ENCODE measurements at regions not wholly inside any gene's neighbourhood (a gene's known extent, or its start where the extent isn't known, plus 50 kb on each side); places are given as distances from the start of the nearest gene placed in this dataset.
A peak's percentile ranks its signal among the peaks of the same experiment; 100 is the strongest.

DNA sequence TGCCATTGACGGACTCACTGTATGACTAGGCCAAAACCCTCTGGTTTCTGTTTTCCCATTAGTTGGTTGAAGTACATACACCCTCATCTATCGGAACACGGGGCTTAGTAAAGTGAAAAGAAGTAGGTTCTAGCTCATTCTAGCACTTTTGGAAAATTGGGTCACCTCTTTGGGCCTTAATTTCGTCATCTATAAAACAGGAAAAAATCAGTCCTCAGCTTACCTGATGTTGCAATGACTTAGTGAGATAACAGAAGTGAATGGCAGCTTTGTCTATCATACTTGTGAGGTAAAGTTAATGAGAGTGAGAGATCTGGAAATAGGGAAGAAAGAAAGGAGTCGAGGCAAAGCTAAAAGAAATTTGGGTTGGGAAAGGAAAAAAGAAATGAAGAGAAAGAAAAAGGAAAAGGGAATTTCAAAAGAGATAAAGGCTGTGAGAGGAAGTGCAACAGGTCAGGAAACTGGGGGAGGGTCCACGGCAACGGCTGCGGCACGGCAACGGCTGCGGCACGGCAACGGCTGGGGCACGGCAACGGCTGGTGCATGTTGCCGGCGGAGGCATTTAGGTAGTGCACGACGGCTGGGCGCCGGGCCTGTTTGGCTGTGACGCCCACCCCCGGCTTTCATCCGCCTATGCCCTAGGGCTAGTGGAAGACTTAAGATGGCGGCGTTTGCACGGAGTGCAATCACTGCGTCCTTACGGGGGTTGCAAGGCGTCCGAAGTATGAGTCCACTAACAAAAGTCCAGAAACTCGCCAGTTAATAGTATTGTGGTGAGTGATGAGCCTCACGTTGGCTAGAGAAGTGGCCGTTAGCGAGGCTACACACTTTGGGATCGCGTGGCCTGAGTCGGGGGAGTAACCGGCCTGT, 91.4 kb upstream of the XIST start:
- peak overlapping the region; percentile 89 for H3K9ac ChIP-seq (ENCODE audit: low read length)
- H2AFZ ChIP-seq (ENCODE audit: low read depth, low read length, poor library complexity, severe bottlenecking), result peak overlapping the region; percentile 31
- H3K27me3 ChIP-seq (ENCODE audit: insufficient read depth, low read length), result no peaks in the 10 kb centered on the region
- BruUV-seq (replicated peaks), result TSS peak; percentile 99
- no peaks in the 10 kb centered on the region for H3K9me3 ChIP-seq (ENCODE audit: control insufficient read depth in 1 of 2, insufficient read depth in 1 of 2, low read depth in 1 of 2, low read length in 2 of 2)
- H4K20me1 ChIP-seq (ENCODE audit: insufficient read depth), result no peaks in the 10 kb centered on the region
- peaks cover 2 to 3% of the 10 kb centered on the region in 2 experiments; a peak in 1 of 4 replicates for H3K4me1 ChIP-seq (ENCODE audit: control insufficient read depth in 1 of 2, insufficient read depth in 2 of 2, low read length in 2 of 2)
- ATAC-seq (peak; percentile 98), DNase-seq (ENCODE audit: low read depth, low spot score) (peak; percentile 70)
- peak overlapping the region; percentile 50 for H3K27ac ChIP-seq (ENCODE audit: low read depth, low read length)
- H3K9me2 ChIP-seq (ENCODE audit: insufficient read depth), result no peaks in the 10 kb centered on the region
- ChIA-PET CTCF (no interaction called here), POLR2A (no interaction called here), RAD21 (ENCODE audit: low non-redundant PET in 1 of 2, low total read pairs in 2 of 2, uncharacterized antibody in 2 of 2, unreplicated experiment in 2 of 2) (no interaction called here)
- intact Hi-C loops (cut with micrococcal nuclease), result no loop called here
- H3K4me2 ChIP-seq (ENCODE audit: low read length), result peak overlapping the region; percentile 82
- peaks cover 46% of the 10 kb centered on the region for H3K79me2 ChIP-seq (ENCODE audit: insufficient read depth, low read length)
- peaks cover 0 to 3% of the 10 kb centered on the region in 2 experiments; a peak in 2 of 4 replicates for H3K36me3 ChIP-seq (ENCODE audit: control insufficient read depth in 1 of 2, insufficient read depth in 2 of 2, low read length in 2 of 2)
- peak overlapping the region; percentile 77 to 79 for H3K4me3 ChIP-seq (replicated peaks in 1 of 2; ENCODE audit: low read depth in 1 of 2, low read length in 2 of 2)
- TF ChIP-seq FOSL1 (IDR thresholded peaks at IDR 0.05; ENCODE audit: low read depth) (no peak), POLR2AphosphoS5 (IDR thresholded peaks at IDR 0.05; ENCODE audit: low read depth, low read length) (peak; percentile 85), ZNF274 (IDR thresholded peaks at IDR 0.05; ENCODE audit: low read depth, low read length) (no peak), CEBPB (IDR thresholded peaks at IDR 0.05; ENCODE audit: low read depth) (peak; percentile 16; the same call in 1 of the 2 replicates), SRF (IDR thresholded peaks at IDR 0.05; ENCODE audit: low read depth) (peak; percentile 66; the same call in 1 of the 2 replicates), JUND (IDR thresholded peaks at IDR 0.05) (no peak; the same call in 1 of the 2 replicates), POLR2A (IDR thresholded peaks at IDR 0.05; ENCODE audit: borderline replicate concordance, extremely low read depth, insufficient read depth, insufficient read length) (peak; percentile 62), ELF1 (IDR thresholded peaks at IDR 0.05; ENCODE audit: borderline replicate concordance, low read depth) (no peak; the same call in 1 of the 2 replicates), TCF7L2 (IDR thresholded peaks at IDR 0.05; ENCODE audit: borderline replicate concordance, extremely low read depth, insufficient read depth, insufficient read length) (peak; percentile 82), SP1 (IDR thresholded peaks at IDR 0.05; ENCODE audit: low read depth) (peak; percentile 71), YY1 (IDR thresholded peaks at IDR 0.05; ENCODE audit: extremely low read depth, insufficient replicate concordance, low read depth, low read length) (peak; percentile 94), EZH2 (IDR thresholded peaks at IDR 0.05) (no peak), SIN3A (IDR thresholded peaks at IDR 0.05; ENCODE audit: low read depth) (peak; percentile 83), EZH2phosphoT487 (IDR thresholded peaks at IDR 0.05; ENCODE audit: borderline replicate concordance) (no peak)
- TF ChIP-seq, protein P1, sequence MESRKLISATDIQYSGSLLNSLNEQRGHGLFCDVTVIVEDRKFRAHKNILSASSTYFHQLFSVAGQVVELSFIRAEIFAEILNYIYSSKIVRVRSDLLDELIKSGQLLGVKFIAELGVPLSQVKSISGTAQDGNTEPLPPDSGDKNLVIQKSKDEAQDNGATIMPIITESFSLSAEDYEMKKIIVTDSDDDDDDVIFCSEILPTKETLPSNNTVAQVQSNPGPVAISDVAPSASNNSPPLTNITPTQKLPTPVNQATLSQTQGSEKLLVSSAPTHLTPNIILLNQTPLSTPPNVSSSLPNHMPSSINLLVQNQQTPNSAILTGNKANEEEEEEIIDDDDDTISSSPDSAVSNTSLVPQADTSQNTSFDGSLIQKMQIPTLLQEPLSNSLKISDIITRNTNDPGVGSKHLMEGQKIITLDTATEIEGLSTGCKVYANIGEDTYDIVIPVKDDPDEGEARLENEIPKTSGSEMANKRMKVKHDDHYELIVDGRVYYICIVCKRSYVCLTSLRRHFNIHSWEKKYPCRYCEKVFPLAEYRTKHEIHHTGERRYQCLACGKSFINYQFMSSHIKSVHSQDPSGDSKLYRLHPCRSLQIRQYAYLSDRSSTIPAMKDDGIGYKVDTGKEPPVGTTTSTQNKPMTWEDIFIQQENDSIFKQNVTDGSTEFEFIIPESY (IDR thresholded peaks at IDR 0.05; ENCODE audit: extremely low read depth, insufficient replicate concordance, low read length), result no peak
- TF ChIP-seq, protein P2, sequence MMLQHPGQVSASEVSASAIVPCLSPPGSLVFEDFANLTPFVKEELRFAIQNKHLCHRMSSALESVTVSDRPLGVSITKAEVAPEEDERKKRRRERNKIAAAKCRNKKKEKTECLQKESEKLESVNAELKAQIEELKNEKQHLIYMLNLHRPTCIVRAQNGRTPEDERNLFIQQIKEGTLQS (IDR thresholded peaks at IDR 0.05), result no peak; the same call in 1 of the 2 replicates
- TF ChIP-seq, protein P3, sequence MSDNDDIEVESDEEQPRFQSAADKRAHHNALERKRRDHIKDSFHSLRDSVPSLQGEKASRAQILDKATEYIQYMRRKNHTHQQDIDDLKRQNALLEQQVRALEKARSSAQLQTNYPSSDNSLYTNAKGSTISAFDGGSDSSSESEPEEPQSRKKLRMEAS (IDR thresholded peaks at IDR 0.05), result peak; percentile 85
- TF ChIP-seq, protein P4, sequence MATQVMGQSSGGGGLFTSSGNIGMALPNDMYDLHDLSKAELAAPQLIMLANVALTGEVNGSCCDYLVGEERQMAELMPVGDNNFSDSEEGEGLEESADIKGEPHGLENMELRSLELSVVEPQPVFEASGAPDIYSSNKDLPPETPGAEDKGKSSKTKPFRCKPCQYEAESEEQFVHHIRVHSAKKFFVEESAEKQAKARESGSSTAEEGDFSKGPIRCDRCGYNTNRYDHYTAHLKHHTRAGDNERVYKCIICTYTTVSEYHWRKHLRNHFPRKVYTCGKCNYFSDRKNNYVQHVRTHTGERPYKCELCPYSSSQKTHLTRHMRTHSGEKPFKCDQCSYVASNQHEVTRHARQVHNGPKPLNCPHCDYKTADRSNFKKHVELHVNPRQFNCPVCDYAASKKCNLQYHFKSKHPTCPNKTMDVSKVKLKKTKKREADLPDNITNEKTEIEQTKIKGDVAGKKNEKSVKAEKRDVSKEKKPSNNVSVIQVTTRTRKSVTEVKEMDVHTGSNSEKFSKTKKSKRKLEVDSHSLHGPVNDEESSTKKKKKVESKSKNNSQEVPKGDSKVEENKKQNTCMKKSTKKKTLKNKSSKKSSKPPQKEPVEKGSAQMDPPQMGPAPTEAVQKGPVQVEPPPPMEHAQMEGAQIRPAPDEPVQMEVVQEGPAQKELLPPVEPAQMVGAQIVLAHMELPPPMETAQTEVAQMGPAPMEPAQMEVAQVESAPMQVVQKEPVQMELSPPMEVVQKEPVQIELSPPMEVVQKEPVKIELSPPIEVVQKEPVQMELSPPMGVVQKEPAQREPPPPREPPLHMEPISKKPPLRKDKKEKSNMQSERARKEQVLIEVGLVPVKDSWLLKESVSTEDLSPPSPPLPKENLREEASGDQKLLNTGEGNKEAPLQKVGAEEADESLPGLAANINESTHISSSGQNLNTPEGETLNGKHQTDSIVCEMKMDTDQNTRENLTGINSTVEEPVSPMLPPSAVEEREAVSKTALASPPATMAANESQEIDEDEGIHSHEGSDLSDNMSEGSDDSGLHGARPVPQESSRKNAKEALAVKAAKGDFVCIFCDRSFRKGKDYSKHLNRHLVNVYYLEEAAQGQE (IDR thresholded peaks at IDR 0.05; ENCODE audit: low read depth), result no peak
